Activated T-helper 2 cell treated with anti-CD3 and anti-CD28 coated beads, Interferon-gamma antibody, Interleukin-2, Interleukin-4, amounts not matched to agents 10 μg/mL and 5 μg/mL and 100 μg/mL, durations not matched to agents 14 hours and 24 hours and 36 hours (primary cell): ENCODE measurements at regions not wholly inside any gene's neighbourhood (a gene's known extent, or its start where the extent isn't known, plus 50 kb on each side); places are given as distances from the start of the nearest gene placed in this dataset.

Source experiments
- DNase-seq: peaks from one replicate; pipeline ENCODE4 v3.0.0; 2021; ENCODE audit warnings: low spot score
- H3K27ac Mint-ChIP-seq: one replicate; pipeline ENCODE4 v1.8.0; 2021; ENCODE audit warnings: mixed read lengths
- H3K27me3 Mint-ChIP-seq: one replicate; pipeline ENCODE4 v1.8.0; 2021; ENCODE audit warnings: low read depth, mixed read lengths
- H3K36me3 Mint-ChIP-seq: one replicate; pipeline ENCODE4 v1.8.0; 2021; ENCODE audit warnings: low read depth, mixed read lengths
- H3K4me1 Mint-ChIP-seq: one replicate; pipeline ENCODE4 v1.8.0; 2021; ENCODE audit warnings: low read depth, mixed read lengths
- H3K4me3 Mint-ChIP-seq: one replicate; pipeline ENCODE4 v1.8.0; 2021; ENCODE audit warnings: low read depth, mild to moderate bottlenecking, moderate library complexity, mixed read lengths
- H3K9me3 Mint-ChIP-seq: one replicate; pipeline ENCODE4 v1.8.0; 2021; ENCODE audit warnings: mixed read lengths
- intact Hi-C: fragments of 100-400 bp; cut with micrococcal nuclease; formaldehyde crosslinking; loops from one replicate; pipeline ENCODE4 v1.15.1; 2023

GRCh38 chr15:79519628-79520027 is 87.5 kb downstream of the MINAR1 start:
- Mint-ChIP-seq H3K27ac (no peak overlapping the region), H3K4me1 (no peaks in the 10 kb centered on the region), H3K36me3 (no peaks in the 10 kb centered on the region), H3K4me3 (no peak overlapping the region), H3K27me3 (peaks cover 3% of the 10 kb centered on the region), H3K9me3 (no peaks in the 10 kb centered on the region)
- intact Hi-C loops = no loop called here
- no peak for DNase-seq

GRCh38 chr15:79520654-79521053 is 88.5 kb downstream of the MINAR1 start:
- no peak overlapping the region for H3K27ac Mint-ChIP-seq
- no peaks in the 10 kb centered on the region for H3K9me3 Mint-ChIP-seq
- H3K27me3 Mint-ChIP-seq = peaks cover 3% of the 10 kb centered on the region
- H3K36me3 Mint-ChIP-seq = no peaks in the 10 kb centered on the region
- no peak overlapping the region for H3K4me3 Mint-ChIP-seq
- DNase-seq = no peak
- intact Hi-C loops = no loop called here
- no peaks in the 10 kb centered on the region for H3K4me1 Mint-ChIP-seq

GRCh38 chr15:79522656-79523055 is 90.5 kb downstream of the MINAR1 start:
- Mint-ChIP-seq H3K4me1 (no peaks in the 10 kb centered on the region), H3K4me3 (no peak overlapping the region), H3K27ac (no peak overlapping the region), H3K36me3 (no peaks in the 10 kb centered on the region), H3K9me3 (no peaks in the 10 kb centered on the region), H3K27me3 (peaks cover 3% of the 10 kb centered on the region)
- intact Hi-C loops = no loop called here
- DNase-seq = no peak

GRCh38 chr15:79523266-79523665 is 91.1 kb downstream of the MINAR1 start:
- peaks cover 3% of the 10 kb centered on the region for H3K27me3 Mint-ChIP-seq
- H3K4me3 Mint-ChIP-seq = no peak overlapping the region
- H3K9me3 Mint-ChIP-seq = no peaks in the 10 kb centered on the region
- no peak overlapping the region for H3K27ac Mint-ChIP-seq
- no peaks in the 10 kb centered on the region for H3K36me3 Mint-ChIP-seq
- DNase-seq = no peak
- intact Hi-C loops = no loop called here
- no peaks in the 10 kb centered on the region for H3K4me1 Mint-ChIP-seq

GRCh38 chr15:79524531-79524930 is 92.4 kb downstream of the MINAR1 start:
- DNase-seq = no peak
- Mint-ChIP-seq H3K4me3 (no peak overlapping the region), H3K4me1 (no peaks in the 10 kb centered on the region), H3K36me3 (no peaks in the 10 kb centered on the region), H3K9me3 (no peaks in the 10 kb centered on the region), H3K27ac (no peak overlapping the region), H3K27me3 (peaks cover 3% of the 10 kb centered on the region)
- intact Hi-C loops = no loop called here

GRCh38 chr15:79526376-79526775 is 94.2 kb downstream of the MINAR1 start:
- Mint-ChIP-seq H3K27me3 (peaks cover 3% of the 10 kb centered on the region), H3K9me3 (no peaks in the 10 kb centered on the region), H3K4me3 (no peak overlapping the region), H3K4me1 (no peaks in the 10 kb centered on the region), H3K36me3 (no peaks in the 10 kb centered on the region), H3K27ac (no peak overlapping the region)
- DNase-seq = no peak
- intact Hi-C loops = no loop called here

GRCh38 chr15:79527821-79528220 is 95.7 kb downstream of the MINAR1 start:
- DNase-seq = no peak
- Mint-ChIP-seq H3K27ac (no peak overlapping the region), H3K27me3 (peaks cover 3% of the 10 kb centered on the region), H3K36me3 (no peaks in the 10 kb centered on the region), H3K4me1 (no peaks in the 10 kb centered on the region), H3K4me3 (no peak overlapping the region), H3K9me3 (no peaks in the 10 kb centered on the region)
- intact Hi-C loops = no loop called here

- Mint-ChIP-seq H3K27ac (no peak overlapping the region), H3K27me3 (peaks cover 3% of the 10 kb centered on the region), H3K4me1 (no peaks in the 10 kb centered on the region), H3K9me3 (no peaks in the 10 kb centered on the region), H3K4me3 (no peak overlapping the region), H3K36me3 (no peaks in the 10 kb centered on the region)
- DNase-seq = no peak
- intact Hi-C loops = no loop called here
Measured at GRCh38 chr15:79529157-79529785, 97.1 kb downstream of the MINAR1 start.

GRCh38 chr15:79535536-79535935 is 103.4 kb downstream of the MINAR1 start:
- intact Hi-C loops = no loop called here
- H3K36me3 Mint-ChIP-seq = no peaks in the 10 kb centered on the region
- H3K4me3 Mint-ChIP-seq = no peak overlapping the region
- H3K4me1 Mint-ChIP-seq = no peaks in the 10 kb centered on the region
- H3K27me3 Mint-ChIP-seq = peaks cover 5% of the 10 kb centered on the region
- DNase-seq = no peak
- H3K27ac Mint-ChIP-seq = no peak overlapping the region
- H3K9me3 Mint-ChIP-seq = no peaks in the 10 kb centered on the region

- Mint-ChIP-seq H3K36me3 (no peaks in the 10 kb centered on the region), H3K9me3 (no peaks in the 10 kb centered on the region)
- intact Hi-C loops = no loop called here
Measured at GRCh38 chr15:79538527-79538926, 106.4 kb downstream of the MINAR1 start.

GRCh38 chr15:79539401-79539800 is 107.3 kb downstream of the MINAR1 start:
- DNase-seq = no peak
- Mint-ChIP-seq H3K9me3 (no peaks in the 10 kb centered on the region), H3K27ac (no peak overlapping the region), H3K27me3 (peaks cover 2% of the 10 kb centered on the region), H3K4me3 (no peak overlapping the region), H3K36me3 (no peaks in the 10 kb centered on the region), H3K4me1 (no peaks in the 10 kb centered on the region)
- intact Hi-C loops = no loop called here

More at GRCh38 chr15:79538527-79538926, 106.4 kb downstream of the MINAR1 start:
- Mint-ChIP-seq H3K27ac (no peak overlapping the region), H3K4me1 (no peaks in the 10 kb centered on the region), H3K27me3 (peaks cover 2% of the 10 kb centered on the region), H3K4me3 (no peak overlapping the region)
- no peak for DNase-seq

- Mint-ChIP-seq H3K9me3 (no peaks in the 10 kb centered on the region), H3K4me3 (no peak overlapping the region), H3K4me1 (no peaks in the 10 kb centered on the region), H3K36me3 (no peaks in the 10 kb centered on the region), H3K27ac (no peak overlapping the region), H3K27me3 (peaks cover 2% of the 10 kb centered on the region)
- intact Hi-C loops = no loop called here
- DNase-seq = no peak
Measured at GRCh38 chr15:79540551-79540950, 108.4 kb downstream of the MINAR1 start.

- H3K4me3 Mint-ChIP-seq = no peak overlapping the region
- no peaks in the 10 kb centered on the region for H3K9me3 Mint-ChIP-seq
- H3K27ac Mint-ChIP-seq = no peak overlapping the region
- intact Hi-C loops = no loop called here
- H3K36me3 Mint-ChIP-seq = no peaks in the 10 kb centered on the region
- DNase-seq = no peak
- H3K4me1 Mint-ChIP-seq = no peaks in the 10 kb centered on the region
- H3K27me3 Mint-ChIP-seq = peaks cover 2% of the 10 kb centered on the region
Measured at GRCh38 chr15:79541196-79541595, 109.1 kb downstream of the MINAR1 start.

- Mint-ChIP-seq H3K36me3 (no peaks in the 10 kb centered on the region), H3K9me3 (no peaks in the 10 kb centered on the region), H3K4me3 (no peak overlapping the region), H3K4me1 (no peaks in the 10 kb centered on the region), H3K27me3 (no peaks in the 10 kb centered on the region), H3K27ac (no peak overlapping the region)
- intact Hi-C loops = no loop called here
- no peak for DNase-seq
Measured at GRCh38 chr15:79543097-79543496, 111.0 kb downstream of the MINAR1 start.
